ENCODE measurements at regions not wholly inside any gene's neighbourhood (a gene's known extent, or its start where the extent isn't known, plus 50 kb on each side); places are given as distances from the start of the nearest gene placed in this dataset.

DNA sequence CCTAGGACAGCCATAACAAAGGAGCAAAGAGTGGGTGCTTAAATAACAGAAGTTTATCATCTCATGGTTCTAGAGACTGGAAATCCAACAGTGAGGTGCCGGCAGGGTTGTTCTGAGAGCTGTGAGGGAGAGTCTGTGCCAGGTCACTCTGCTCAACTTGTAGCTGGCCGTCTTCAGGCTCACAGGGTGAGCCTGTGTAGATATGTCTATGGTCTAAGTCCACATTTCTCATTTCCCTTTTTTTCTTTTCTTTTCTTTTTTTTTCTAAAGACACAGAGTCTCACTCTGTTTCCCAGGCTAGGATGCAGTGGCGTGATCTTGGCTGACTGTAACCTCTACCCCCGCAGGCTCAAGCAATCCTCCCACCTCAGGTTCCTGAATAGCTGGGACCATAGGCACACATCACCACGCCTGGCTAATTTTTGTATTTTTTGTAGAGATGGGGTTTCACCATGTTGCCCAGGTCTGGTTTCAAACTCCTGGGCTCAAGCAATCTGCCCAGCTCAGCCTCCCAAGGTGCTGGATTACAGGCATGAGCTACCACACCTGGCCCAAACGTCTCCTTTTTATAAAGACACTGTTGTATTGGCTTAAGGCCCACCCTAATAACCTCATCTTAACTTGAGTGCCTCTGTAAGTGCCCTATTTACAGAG lies 142.2 kb downstream of the SP3 start:
- no peak for DNase-seq (ENCODE audit: low spot score)

DNA sequence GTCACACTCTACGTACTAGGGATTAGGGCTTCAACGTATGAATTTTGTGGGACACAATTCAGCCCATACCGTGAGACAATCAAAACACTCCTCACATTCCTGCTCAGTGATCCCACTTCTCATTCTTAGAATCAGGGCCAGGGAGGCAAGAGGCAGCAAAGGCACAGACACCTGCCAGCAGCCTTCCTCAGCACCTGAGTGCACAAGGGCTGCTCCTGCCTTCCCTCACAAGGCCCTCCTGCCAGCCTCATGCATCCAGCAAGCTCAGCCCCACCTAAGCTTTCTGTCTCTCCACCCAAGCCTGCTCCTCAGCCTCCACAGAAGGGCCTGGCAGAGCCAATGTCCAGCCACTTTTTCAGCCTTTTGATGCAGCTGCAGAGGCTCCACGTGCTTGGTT lies 141.6 kb downstream of the SP3 start:
- no peak for DNase-seq (ENCODE audit: low spot score)

DNA sequence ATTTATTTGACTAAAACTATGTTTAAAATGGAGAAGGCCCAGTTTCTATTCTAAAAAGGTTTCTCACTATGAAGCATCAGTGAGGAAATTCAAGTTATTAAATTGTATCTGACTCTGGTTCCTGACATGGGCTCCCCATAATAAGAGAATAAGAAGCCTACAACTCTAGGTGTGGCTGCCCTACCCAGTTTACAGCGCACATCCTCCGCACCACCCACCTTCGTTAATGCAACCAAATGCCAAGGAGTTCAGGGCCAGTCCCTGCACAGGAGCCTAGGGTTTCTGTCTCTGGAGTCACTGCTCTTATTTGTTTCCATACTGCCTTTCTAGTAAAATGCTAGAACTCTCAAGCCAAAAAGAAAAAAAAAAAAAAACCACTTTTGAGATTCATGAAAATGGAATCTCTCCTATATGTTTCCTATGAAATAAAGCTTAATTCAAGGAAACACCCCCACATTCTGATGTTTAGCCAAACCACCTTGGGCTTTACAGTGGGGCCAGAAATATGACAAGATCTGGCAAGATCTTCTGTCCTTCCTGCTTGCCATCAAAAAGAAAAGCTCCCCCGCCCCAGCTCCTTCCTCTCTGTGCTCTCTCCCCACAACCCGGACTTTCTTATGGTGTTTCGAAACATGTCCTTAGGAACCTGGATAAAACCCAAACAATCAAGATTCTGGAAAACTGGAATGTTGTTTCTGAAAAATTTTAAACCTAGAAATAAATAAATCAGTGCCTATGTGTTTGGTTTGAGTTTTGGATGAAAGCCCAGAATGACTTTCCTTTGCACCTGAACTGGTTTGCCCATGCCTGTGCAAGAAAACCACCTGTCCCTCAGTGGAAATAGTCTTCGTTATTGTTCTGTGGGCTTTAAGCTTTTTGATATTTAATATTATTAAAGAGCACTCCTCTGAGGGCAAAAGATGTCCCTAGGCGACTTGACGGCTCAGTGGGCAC lies 136.7 kb downstream of the SP3 start:
- no peak for DNase-seq (ENCODE audit: low spot score)

DNA sequence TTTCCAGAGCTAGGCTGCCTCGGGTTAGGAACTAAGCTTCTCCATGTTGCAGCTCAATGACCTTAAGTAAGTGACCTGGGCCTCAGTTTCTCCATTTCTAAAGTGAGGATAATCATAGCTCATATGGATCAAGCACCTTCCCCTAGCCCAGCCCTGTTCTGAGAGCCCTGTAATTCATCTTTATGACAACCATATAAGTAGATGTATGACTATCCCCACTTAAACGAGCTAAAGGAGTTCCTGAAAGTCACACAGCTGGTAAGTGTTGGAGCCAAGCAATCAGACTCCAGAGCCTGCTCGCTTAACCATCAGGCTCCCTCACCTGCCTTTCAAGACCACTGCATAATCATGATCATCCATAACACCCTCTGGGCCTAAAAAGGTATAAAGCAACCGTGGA lies 135.4 kb downstream of the SP3 start:
- no peak for DNase-seq (ENCODE audit: low spot score)

DNA sequence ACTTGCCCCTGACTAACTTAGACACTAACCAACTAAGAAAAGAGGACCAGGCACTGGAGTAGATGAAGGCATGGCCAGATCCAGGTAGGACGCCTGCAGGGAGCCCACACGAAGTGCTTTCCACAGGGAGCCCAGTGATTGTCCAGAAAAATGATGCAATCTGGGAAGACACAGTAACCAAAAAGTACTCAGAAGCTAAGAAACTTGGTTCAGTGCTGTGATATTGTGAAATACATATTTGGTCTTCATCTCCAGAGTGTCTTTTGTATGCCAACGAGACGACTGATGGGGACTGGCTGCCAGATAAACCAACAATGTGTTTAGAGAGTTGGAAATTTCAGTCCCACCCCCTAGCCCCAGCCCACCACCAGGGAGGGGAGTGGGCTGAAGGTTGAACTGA lies 135.0 kb downstream of the SP3 start:
- no peak for DNase-seq (ENCODE audit: low spot score)

DNA sequence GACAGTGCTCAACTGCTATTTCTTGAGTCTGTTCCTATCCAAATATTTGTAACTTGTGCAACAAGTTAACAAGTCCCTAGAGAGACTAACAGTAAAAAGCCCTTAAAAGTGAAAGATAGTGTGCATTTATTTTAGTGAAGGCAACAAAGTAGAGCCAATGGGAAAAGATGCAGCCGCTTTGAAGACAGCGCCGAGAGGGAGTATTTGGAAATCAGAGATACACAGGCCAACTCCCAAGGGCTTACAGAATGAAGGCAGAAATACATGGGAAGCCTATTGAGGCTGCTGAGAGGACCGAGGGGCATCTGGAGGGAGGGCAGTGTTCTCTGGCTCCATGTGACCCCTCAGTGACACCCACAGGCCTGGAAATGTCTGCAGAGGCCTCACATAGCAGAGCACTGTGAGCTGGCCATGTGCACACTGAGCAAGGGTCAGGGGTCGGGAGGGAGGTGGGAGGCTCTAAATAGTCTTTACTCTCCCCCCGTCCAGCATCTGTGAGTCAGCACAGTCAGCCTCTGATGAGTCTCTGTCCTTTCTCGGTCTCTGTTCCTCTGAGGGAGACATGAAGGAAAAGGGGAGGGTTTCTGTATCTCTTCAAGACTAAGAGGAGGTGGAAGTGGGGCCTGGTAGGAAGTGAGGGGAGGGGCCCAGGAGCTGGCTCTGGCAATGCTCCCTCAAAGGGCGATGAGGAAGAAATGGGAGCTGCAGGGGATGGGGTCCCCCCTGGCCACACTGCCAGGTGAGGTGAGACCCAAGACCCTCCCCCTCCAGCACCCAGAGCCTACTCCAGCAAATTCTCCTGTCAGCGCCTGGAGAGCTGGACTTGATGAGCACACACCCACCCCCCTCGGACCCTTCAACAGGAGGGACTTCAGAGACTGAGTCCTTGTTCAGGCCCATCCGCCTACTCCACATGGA lies 133.6 kb downstream of the SP3 start:
- no peak for DNase-seq (ENCODE audit: low spot score)

DNA sequence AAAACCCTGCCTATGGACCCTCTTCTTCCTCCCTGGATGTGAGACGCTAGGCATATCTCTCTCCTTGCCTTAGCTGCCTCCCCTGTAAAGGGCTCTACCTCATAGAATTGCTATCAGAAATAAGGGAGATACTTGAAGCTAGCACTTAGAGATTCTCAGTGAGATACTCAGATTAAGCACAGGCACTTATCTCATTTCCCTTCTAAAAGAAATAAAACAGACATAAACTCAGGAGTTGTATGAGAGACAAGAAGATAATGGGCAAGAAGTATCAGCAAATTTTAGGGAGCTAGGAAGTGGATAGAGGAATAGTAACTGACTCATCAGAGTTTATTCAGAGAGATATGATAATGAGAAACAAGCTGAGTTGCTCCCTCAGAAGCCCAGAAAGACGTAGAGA lies 131.0 kb downstream of the SP3 start:
- no peak for DNase-seq (ENCODE audit: low spot score)

DNA sequence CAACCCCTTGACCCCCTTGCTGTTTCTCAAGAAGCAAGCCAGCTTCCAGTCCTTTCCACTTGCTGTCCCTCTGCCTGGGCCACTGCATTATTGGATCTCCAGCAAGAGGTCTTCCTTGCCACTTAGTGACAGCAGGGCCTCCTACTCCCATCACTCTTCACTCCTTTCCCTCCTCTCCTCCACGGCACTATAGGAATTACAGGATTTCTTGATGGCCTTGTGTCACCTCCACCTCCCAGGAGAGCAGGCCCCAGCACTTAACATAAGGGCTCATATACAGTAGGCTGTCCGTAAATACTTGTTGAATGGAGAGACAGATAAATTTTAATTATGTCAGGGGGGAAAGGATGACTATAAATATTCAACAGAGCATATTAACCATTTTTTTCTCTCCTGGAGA lies 129.4 kb downstream of the SP3 start:
- no peak for DNase-seq (ENCODE audit: low spot score)

DNA sequence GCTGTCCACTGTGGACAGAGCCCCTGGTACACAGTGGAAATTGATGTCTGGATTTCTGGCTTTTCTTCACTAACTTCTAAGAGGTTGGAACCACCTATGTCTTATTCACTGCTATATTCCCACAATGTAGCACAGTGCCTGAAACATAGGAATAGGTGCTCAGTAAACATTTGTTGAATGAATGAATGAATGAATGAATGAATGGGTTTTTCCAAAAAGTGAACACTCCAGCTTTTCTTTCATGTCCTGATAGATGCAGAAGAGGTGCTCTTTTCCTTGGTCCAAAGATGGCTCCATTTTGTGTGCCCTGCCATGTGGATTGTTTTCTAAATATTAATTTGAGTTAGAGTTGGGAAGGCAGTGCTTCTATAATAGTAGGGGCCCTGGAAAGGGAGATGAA lies 124.1 kb downstream of the SP3 start:
- no peak for DNase-seq (ENCODE audit: low spot score)

DNA sequence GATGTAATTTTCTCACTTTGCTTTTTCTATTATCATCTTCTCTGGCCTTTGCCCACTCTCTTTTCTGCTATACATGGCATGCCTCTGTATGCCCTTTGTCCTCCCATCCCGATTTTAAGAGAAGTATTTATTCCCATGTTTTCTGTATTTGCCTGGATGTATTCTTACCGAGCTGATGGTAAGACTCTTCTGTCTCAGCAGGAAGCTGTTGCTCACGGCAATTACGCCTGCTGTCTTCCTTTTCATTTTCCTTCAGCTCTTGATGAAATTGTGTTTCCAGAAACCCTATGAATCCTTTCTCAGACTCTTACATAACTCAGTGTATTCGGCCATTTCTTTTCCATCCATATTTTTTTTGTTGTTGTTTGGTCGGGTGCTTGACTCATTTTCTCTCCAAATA lies 121.6 kb downstream of the SP3 start:
- no peak for DNase-seq (ENCODE audit: low spot score)

DNA sequence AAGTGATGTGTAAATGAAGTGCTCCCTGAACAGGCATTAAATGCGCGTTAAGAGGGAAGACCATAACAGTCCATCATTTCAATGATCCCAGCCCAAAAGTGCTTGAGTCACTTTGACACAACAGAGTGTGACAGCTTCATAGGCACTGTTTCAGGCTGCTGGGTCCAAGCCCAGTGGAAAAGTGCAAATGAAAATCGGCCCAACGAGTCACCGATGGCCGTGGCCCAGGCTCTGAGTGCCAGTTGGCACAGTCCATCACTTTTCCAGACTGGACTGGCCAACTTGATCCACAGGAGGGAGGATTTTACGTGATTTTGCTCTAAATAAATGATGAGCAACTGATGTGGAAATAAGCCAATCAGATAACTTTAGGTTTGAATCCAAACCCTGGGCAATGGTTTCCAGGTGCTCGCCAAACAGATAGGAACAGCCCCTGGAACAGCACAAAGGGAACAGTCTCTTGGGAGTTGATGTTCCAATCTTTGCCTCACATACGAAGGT lies 114.0 kb downstream of the SP3 start:
- DNase-seq (ENCODE audit: low spot score) = no peak

DNA sequence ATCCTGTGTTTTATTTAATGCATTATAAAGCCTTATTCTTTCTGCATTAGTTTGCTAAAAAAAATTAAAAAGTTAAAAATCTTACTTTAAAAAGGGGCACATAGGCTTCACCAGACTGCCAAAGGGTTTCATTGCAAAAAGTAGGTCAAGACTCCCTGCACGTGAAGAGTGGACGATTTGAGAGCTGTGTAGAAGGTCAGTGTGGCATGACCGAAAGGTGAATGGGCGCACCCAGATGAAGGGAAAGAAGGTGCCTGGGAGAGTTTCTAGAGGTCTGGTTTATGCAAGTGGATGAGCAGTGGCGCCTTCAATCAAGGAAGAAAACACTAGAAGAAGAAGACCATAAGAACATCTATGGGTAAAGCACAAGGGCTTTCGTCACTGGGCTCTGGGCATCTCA lies 111.0 kb downstream of the SP3 start:
- no peak for DNase-seq (ENCODE audit: low spot score)

DNA sequence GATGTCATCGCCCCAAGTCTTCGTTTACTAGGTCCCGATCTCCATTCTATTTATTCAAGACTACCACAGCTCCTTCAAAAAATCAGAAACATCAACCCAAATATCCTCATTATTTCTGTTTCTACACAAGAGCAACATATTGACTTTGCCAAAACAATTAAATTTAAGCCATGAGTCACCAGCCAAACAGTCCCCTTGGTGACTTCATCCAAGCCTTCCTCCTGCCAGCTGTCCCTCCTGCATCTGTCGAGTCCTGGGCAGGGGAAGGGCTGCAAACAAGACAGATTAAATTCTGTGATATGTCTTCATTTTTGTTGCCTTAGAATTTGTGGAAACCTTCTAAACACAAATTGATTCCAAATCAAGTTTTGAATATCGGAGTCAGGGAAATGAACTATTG lies 110.3 kb downstream of the SP3 start:
- no peak for DNase-seq (ENCODE audit: low spot score)

DNA sequence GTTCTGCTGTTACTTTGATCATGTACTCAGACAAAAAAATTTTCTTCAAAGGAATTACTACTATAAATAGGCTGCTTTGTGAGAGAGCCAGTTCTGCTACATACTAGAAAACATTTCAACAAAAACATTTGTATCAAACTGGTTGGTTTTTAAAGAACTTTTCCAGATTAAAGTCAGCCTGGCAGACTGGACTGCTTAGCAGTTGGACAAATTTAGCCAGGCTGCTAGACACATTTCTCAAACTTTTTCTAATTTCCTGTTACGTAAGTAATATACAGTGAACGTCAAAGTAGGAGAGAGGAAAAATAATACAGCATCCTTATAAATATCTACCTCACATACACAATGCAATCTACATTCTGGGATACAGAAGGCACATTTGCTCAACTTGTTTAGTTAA lies 109.5 kb downstream of the SP3 start:
- no peak for DNase-seq (ENCODE audit: low spot score)
